K562 (cell line): ENCODE measurements at regions not wholly inside any gene's neighbourhood (a gene's known extent, or its start where the extent isn't known, plus 50 kb on each side); places are given as distances from the start of the nearest gene placed in this dataset.

ENCODE experiments used
- ATAC-seq: fragments of 200-7000 bp; cut with Tn5 transposase; 3 replicates; pipeline ENCODE4 v1.9.1; 2020; ENCODE audit warnings: moderate library complexity
- BruUV-seq: library from RNA; stranded (reverse); fragments of 400-500 nt; replicated peaks from 2 replicates; lab custom pipeline; 2021; lab: Mats Ljungman, UMichigan
- CTCF ChIA-PET: fragments of 300-600 bp; formaldehyde crosslinking; extraction: SDS; loops from one replicate; lab custom pipeline; 2021; ENCODE audit warnings: low intra/inter-chr PET ratio; lab: Yijun Ruan, JAX
- POLR2A ChIA-PET: fragments of 300-600, 350-650 bp; sonication (Branson Sonifier 250); formaldehyde crosslinking; extraction: SDS; loops from one replicate; lab custom pipeline; 2021; ENCODE audit warnings: antibody characterized with exemption, inconsistent platforms; lab: Yijun Ruan, JAX
- DNase-seq, 4 experiments: peaks; one replicate each; pipeline versions ENCODE4 v3.0.0 to v3.0.0-alpha.2; 2011 to 2018; ENCODE audit warnings: low spot score in 3 of 4, mixed read lengths in 3 of 4; ENCODE audit errors: extremely low read depth in 1 of 4
- FAIRE-seq: peaks from 2 replicates; lab custom pipeline; 2011; peaks lifted over from hg19 to GRCh38; lab: Jason Lieb, UNC
- H2AFZ ChIP-seq: 2 replicates; pipeline ENCODE4 v1.6.0; 2011; ENCODE audit warnings: low read depth, low read length, control low read depth, inconsistent platforms
- H3K27ac ChIP-seq: fragments of 200-600 bp; 3 replicates; pipeline ENCODE4 v1.8.0; 2011; ENCODE audit warnings: low read depth, mild to moderate bottlenecking, control low read depth, inconsistent platforms, low read length, moderate library complexity, mixed read lengths; ENCODE audit errors: extremely low read depth
- H3K27me3 ChIP-seq, 2 experiments: fragments of 300-600 bp in 1 of 2; 2 replicates in 1 of 2; 3 replicates in 1 of 2; pipeline versions ENCODE4 v1.6.0 to v1.8.0; 2011; ENCODE audit warnings: inconsistent platforms in 2 of 2, low read length in 2 of 2, mild to moderate bottlenecking in 1 of 2, mixed read lengths in 1 of 2, moderate library complexity in 1 of 2; ENCODE audit not compliant: control insufficient read depth in 2 of 2, insufficient read depth in 2 of 2
- H3K36me3 ChIP-seq: fragments of 300-600 bp; 3 replicates; pipeline ENCODE4 v1.8.0; 2011; ENCODE audit warnings: mild to moderate bottlenecking, low read length, inconsistent platforms; ENCODE audit not compliant: control insufficient read depth, insufficient read depth
- H3K4me1 ChIP-seq, 2 experiments: fragments of 200-600 bp in 1 of 2; replicated peaks in 1 of 2; 2 replicates in 1 of 2; 3 replicates in 1 of 2; pipeline versions ENCODE4 v1.5.1 to v1.8.0; 2011; ENCODE audit warnings: inconsistent platforms in 2 of 2, low read length in 2 of 2, mild to moderate bottlenecking in 1 of 2, mixed read lengths in 1 of 2, moderate library complexity in 1 of 2; ENCODE audit not compliant: control insufficient read depth in 2 of 2, insufficient read depth in 2 of 2
- H3K4me2 ChIP-seq: 2 replicates; pipeline ENCODE4 v1.6.1; 2011; ENCODE audit warnings: low read length, control low read depth, inconsistent platforms, mixed read lengths; ENCODE audit not compliant: insufficient read depth
- H3K4me3 ChIP-seq: fragments of 200-600 bp; sonication (generic), shearing (Covaris generic); 2 replicates; pipeline ENCODE4 v1.5.1; 2016; ENCODE audit warnings: control low read depth, inconsistent platforms
- H3K79me2 ChIP-seq: fragments of 200-600 bp; 3 replicates; pipeline ENCODE4 v1.8.0; 2011; ENCODE audit warnings: low read length, inconsistent platforms; ENCODE audit not compliant: control insufficient read depth, insufficient read depth
- H3K9ac ChIP-seq, 2 experiments: 2 replicates each; pipeline versions ENCODE4 v1.6.0 to v1.6.1; 2011; ENCODE audit warnings: low read depth in 2 of 2, low read length in 2 of 2, control low read depth in 1 of 2, inconsistent platforms in 1 of 2, mild to moderate bottlenecking in 1 of 2, mixed read lengths in 1 of 2; ENCODE audit not compliant: insufficient read depth in 1 of 2
- H3K9me1 ChIP-seq: one replicate; pipeline ENCODE4 v1.6.0; 2011; ENCODE audit warnings: inconsistent platforms, mild to moderate bottlenecking, low read length, moderate library complexity; ENCODE audit not compliant: control insufficient read depth, insufficient read depth
- H3K9me3 ChIP-seq: replicated peaks from 2 replicates; pipeline ENCODE4 v1.5.1; 2011; ENCODE audit warnings: low read depth, low read length, inconsistent platforms; ENCODE audit not compliant: control insufficient read depth, insufficient read depth
- H4K20me1 ChIP-seq: replicated peaks from 2 replicates; pipeline ENCODE4 v1.6.1; 2011; ENCODE audit warnings: low read length, inconsistent platforms, mixed read lengths; ENCODE audit not compliant: control insufficient read depth, insufficient read depth
- CBX5 ChIP-seq: IDR thresholded peaks from 2 replicates; pipeline ENCODE4 v1.6.1; 2014; ENCODE audit warnings: low read depth, borderline replicate concordance
- E2F1 ChIP-seq: sonication (generic); formaldehyde crosslinking; IDR thresholded peaks from 2 replicates; pipeline ENCODE4 v1.8.1; 2023; ENCODE audit warnings: mild to moderate bottlenecking, missing genetic modification reagents, moderate library complexity
- GABPB1 ChIP-seq: sonication (generic); formaldehyde crosslinking; IDR thresholded peaks from 2 replicates; pipeline ENCODE4 v1.8.0; 2022; ENCODE audit warnings: mild to moderate bottlenecking, missing genetic modification reagents
- KAT7 ChIP-seq: sonication (generic); formaldehyde crosslinking; IDR thresholded peaks from 2 replicates; pipeline ENCODE4 v1.8.0; 2022; ENCODE audit warnings: missing genetic modification reagents, mild to moderate bottlenecking, borderline replicate concordance
- MIER1 ChIP-seq: fragments of 450-650 bp; IDR thresholded peaks from 2 replicates; pipeline ENCODE4 v1.6.1; 2016; ENCODE audit warnings: antibody characterized with exemption, mild to moderate bottlenecking, low read depth
- NFXL1 ChIP-seq: fragments of 450-650 bp; formaldehyde crosslinking; IDR thresholded peaks from 2 replicates; pipeline ENCODE4 v1.4.0; 2021; ENCODE audit warnings: mild to moderate bottlenecking
- TAF7 ChIP-seq: fragments of 450-650 bp; IDR thresholded peaks from 2 replicates; pipeline ENCODE4 v1.6.1; 2016; ENCODE audit warnings: missing genetic modification characterization, missing compliant biosample characterization
- ZBTB1 ChIP-seq: sonication (generic); formaldehyde crosslinking; IDR thresholded peaks from 2 replicates; pipeline ENCODE4 v1.8.1; 2023; ENCODE audit warnings: missing genetic modification reagents, low read depth, mild to moderate bottlenecking, borderline replicate concordance
- ZNF184 ChIP-seq: sonication (generic); formaldehyde crosslinking; IDR thresholded peaks from 2 replicates; pipeline ENCODE4 v1.5.0; 2020; ENCODE audit warnings: missing genetic modification reagents
- ZNF197 ChIP-seq: fragments of 200-800 bp; sonication (Bioruptor generic); IDR thresholded peaks from 2 replicates; pipeline ENCODE4 v1.6.1; 2016; ENCODE audit warnings: low read depth, missing genetic modification characterization, missing compliant biosample characterization
- WGBS: fragments of 100-300 bp; shearing (Covaris generic); methylation state at CpG from one replicate; pipeline ENCODE4 v1.1.6; 2016; ENCODE audit warnings: low coverage, mixed read lengths; ENCODE audit not compliant: insufficient coverage; ENCODE audit errors: missing lambda C conversion rate; 5-methylcytosine and 5-hydroxymethylcytosine counted together
- in situ Hi-C: fragments of 300-500 bp; cut with MboI; formaldehyde crosslinking; loops from 4 replicates; pipeline ENCODE4 v1.15.0; 2018; ENCODE audit warnings: inconsistent platforms, mixed read lengths
- intact Hi-C: fragments of 100-400 bp; cut with micrococcal nuclease; formaldehyde crosslinking; loops from 2 replicates; pipeline ENCODE4 v1.14.2; 2022
- TF ChIP-seq, protein P1 (sequence below): fragments of 250-450 bp; sonication (Bioruptor Pico); IDR thresholded peaks from 2 replicates; pipeline ENCODE4 v1.5.0; 2020; ENCODE audit warnings: mild to moderate bottlenecking, borderline replicate concordance

DNA sequence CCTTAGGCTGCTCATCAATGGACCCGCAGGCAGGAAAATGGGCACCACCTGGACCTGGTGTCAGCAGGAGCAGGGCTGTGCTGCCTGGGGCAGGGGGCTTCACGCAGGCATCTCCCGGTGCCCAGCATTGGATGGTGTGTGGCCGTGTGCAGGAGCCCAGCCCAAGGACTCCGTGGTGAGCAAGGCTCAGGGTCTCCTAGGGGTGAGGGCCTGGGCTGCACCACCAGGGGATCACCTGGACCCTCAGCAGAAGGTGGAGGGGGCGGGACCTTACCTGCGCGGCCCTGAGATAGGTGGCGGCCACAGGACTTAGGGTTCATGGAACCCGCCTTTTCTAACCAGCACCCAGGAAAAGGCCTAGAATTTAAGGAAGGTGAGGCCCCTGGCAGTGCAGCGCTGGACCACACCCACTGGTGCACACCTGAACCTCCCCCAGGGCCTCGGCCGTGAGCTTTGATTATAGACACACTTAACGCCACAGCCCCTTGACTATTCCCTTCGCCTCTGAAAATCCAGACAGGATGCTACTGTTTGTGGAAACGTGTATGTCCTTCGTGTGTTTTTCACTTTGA lies 89.0 kb downstream of the TMEM18 start:
- H3K4me3 ChIP-seq = no peak overlapping the region
- FAIRE-seq (no peak), ATAC-seq (no peak), DNase-seq (no peak)
- peaks cover 20 to 62% of the 10 kb centered on the region in 2 experiments for H3K27me3 ChIP-seq
- peaks cover 0 to under 1% of the 10 kb centered on the region in 2 experiments; a peak in 1 of 5 replicates for H3K4me1 ChIP-seq
- WGBS = 0% methylated on average over 13 of the region's 17 CpGs
- H3K4me2 ChIP-seq = no peak overlapping the region
- ChIA-PET POLR2A (no interaction called here), CTCF (no interaction called here)
- no peak overlapping the region for H3K27ac ChIP-seq
- H3K9me1 ChIP-seq = no peaks in the 10 kb centered on the region
- no peaks in the 10 kb centered on the region for H3K9me3 ChIP-seq
- TF ChIP-seq CBX5 (no peak), ZBTB1 (CRISPR knock-in tag) (no peak), NFXL1 (CRISPR knock-in tag) (no peak), KAT7 (no peak), MIER1 (no peak), E2F1 (CRISPR knock-in tag) (no peak), ZNF197 (CRISPR knock-in tag) (no peak), GABPB1 (no peak), ZNF184 (CRISPR knock-in tag) (no peak), TAF7 (no peak)
- TF ChIP-seq, protein P1, sequence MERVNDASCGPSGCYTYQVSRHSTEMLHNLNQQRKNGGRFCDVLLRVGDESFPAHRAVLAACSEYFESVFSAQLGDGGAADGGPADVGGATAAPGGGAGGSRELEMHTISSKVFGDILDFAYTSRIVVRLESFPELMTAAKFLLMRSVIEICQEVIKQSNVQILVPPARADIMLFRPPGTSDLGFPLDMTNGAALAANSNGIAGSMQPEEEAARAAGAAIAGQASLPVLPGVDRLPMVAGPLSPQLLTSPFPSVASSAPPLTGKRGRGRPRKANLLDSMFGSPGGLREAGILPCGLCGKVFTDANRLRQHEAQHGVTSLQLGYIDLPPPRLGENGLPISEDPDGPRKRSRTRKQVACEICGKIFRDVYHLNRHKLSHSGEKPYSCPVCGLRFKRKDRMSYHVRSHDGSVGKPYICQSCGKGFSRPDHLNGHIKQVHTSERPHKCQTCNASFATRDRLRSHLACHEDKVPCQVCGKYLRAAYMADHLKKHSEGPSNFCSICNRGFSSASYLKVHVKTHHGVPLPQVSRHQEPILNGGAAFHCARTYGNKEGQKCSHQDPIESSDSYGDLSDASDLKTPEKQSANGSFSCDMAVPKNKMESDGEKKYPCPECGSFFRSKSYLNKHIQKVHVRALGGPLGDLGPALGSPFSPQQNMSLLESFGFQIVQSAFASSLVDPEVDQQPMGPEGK (CRISPR knock-in tag) = no peak
- TF ChIP-seq, all 486 proteins: peak for 0
- Histone ChIP-seq H2AFZ (no peak overlapping the region), H3K36me3 (no peaks in the 10 kb centered on the region), H3K9ac (no peak overlapping the region), H4K20me1 (no peaks in the 10 kb centered on the region; the same call in 1 of the 2 replicates), H3K79me2 (no peaks in the 10 kb centered on the region)
- in situ Hi-C loops = no loop called here
- intact Hi-C loops = no loop called here
- no TSS peak for BruUV-seq
